ENCODE measurements at regions not wholly inside any gene's neighbourhood (a gene's known extent, or its start where the extent isn't known, plus 50 kb on each side); places are given as distances from the start of the nearest gene placed in this dataset.
"Not testable (repeated sequence)": the region's sequence is repeated elsewhere in the genome, so short reads cannot be mapped to it uniquely, and the experiment has no call there.

GRCh38 chr4:162920649-162921048 lies 246.0 kb downstream of the NAF1 start:
- Mint-ChIP-seq H3K36me3 (no peaks in the 10 kb centered on the region), H3K4me1 (no peaks in the 10 kb centered on the region), H3K27ac (no peak overlapping the region), H3K4me3 (no peak overlapping the region), H3K27me3 (no peaks in the 10 kb centered on the region), H3K9me3 (peaks cover 7% of the 10 kb centered on the region)
- no peak for DNase-seq (ENCODE audit: low spot score in 2 of 2)
- no peak for ATAC-seq (ENCODE audit: low read depth)

- DNase-seq (ENCODE audit: low spot score in 2 of 2) = no peak
- Mint-ChIP-seq H3K4me3 (no peak overlapping the region), H3K27ac (no peak overlapping the region), H3K36me3 (no peaks in the 10 kb centered on the region), H3K4me1 (no peaks in the 10 kb centered on the region), H3K27me3 (peaks cover 2% of the 10 kb centered on the region), H3K9me3 (peaks cover 7% of the 10 kb centered on the region)
- ATAC-seq (ENCODE audit: low read depth) = no peak
Observed at GRCh38 chr4:162912482-162912881, 254.2 kb downstream of the NAF1 start.

GRCh38 chr4:162911349-162911748 lies 255.3 kb downstream of the NAF1 start:
- no peak for ATAC-seq (ENCODE audit: low read depth)
- peaks cover 2% of the 10 kb centered on the region for H3K27me3 Mint-ChIP-seq
- H3K36me3 Mint-ChIP-seq = no peaks in the 10 kb centered on the region
- no peak overlapping the region for H3K4me3 Mint-ChIP-seq
- no peak overlapping the region for H3K27ac Mint-ChIP-seq
- peaks cover 4% of the 10 kb centered on the region for H3K9me3 Mint-ChIP-seq
- no peaks in the 10 kb centered on the region for H3K4me1 Mint-ChIP-seq
- DNase-seq (ENCODE audit: low spot score in 2 of 2) = no peak

GRCh38 chr4:162909952-162910351 lies 256.7 kb downstream of the NAF1 start:
- Mint-ChIP-seq H3K27ac (no peak overlapping the region), H3K27me3 (peaks cover 2% of the 10 kb centered on the region), H3K36me3 (no peaks in the 10 kb centered on the region), H3K4me3 (no peak overlapping the region), H3K9me3 (peaks cover 5% of the 10 kb centered on the region), H3K4me1 (no peaks in the 10 kb centered on the region)
- ATAC-seq (ENCODE audit: low read depth) (no peak), DNase-seq (ENCODE audit: low spot score in 2 of 2) (no peak)

GRCh38 chr4:162894387-162894786 lies 272.3 kb downstream of the NAF1 start:
- Mint-ChIP-seq H3K27ac (no peak overlapping the region), H3K4me3 (no peak overlapping the region), H3K4me1 (peaks cover 8% of the 10 kb centered on the region), H3K36me3 (no peaks in the 10 kb centered on the region), H3K9me3 (no peaks in the 10 kb centered on the region), H3K27me3 (peaks cover 4% of the 10 kb centered on the region)
- ATAC-seq (ENCODE audit: low read depth) (no peak), DNase-seq (ENCODE audit: low spot score in 2 of 2) (no peak)

GRCh38 chr4:162891788-162892707 lies 274.6 kb downstream of the NAF1 start:
- no peak overlapping the region for H3K27ac Mint-ChIP-seq
- peaks cover 2% of the 10 kb centered on the region for H3K9me3 Mint-ChIP-seq
- DNase-seq (ENCODE audit: low spot score in 2 of 2) (no peak), ATAC-seq (ENCODE audit: low read depth) (peak; percentile 72)
- no peaks in the 10 kb centered on the region for H3K36me3 Mint-ChIP-seq
- peaks cover 2% of the 10 kb centered on the region for H3K27me3 Mint-ChIP-seq
- H3K4me1 Mint-ChIP-seq = peaks cover 8% of the 10 kb centered on the region
- H3K4me3 Mint-ChIP-seq = no peak overlapping the region

- no peaks in the 10 kb centered on the region for H3K36me3 Mint-ChIP-seq
- no peak overlapping the region for H3K4me3 Mint-ChIP-seq
- no peak overlapping the region for H3K27ac Mint-ChIP-seq
- no peaks in the 10 kb centered on the region for H3K4me1 Mint-ChIP-seq
- peaks cover 3% of the 10 kb centered on the region for H3K9me3 Mint-ChIP-seq
- peaks cover 4% of the 10 kb centered on the region for H3K27me3 Mint-ChIP-seq
- DNase-seq (ENCODE audit: low spot score in 2 of 2) (no peak), ATAC-seq (ENCODE audit: low read depth) (no peak)
Observed at GRCh38 chr4:162878096-162878495, 288.6 kb downstream of the NAF1 start.

- Mint-ChIP-seq H3K27me3 (peaks cover 2% of the 10 kb centered on the region), H3K4me3 (no peak overlapping the region)
- DNase-seq (ENCODE audit: low spot score in 2 of 2) = no peak
Observed at GRCh38 chr4:162874748-162875147, 291.9 kb downstream of the NAF1 start.

GRCh38 chr4:162871990-162872389 lies 294.7 kb downstream of the NAF1 start:
- H3K27ac Mint-ChIP-seq = no peak overlapping the region
- H3K4me3 Mint-ChIP-seq = no peak overlapping the region
- no peaks in the 10 kb centered on the region for H3K4me1 Mint-ChIP-seq
- H3K36me3 Mint-ChIP-seq = no peaks in the 10 kb centered on the region
- H3K27me3 Mint-ChIP-seq = peaks cover 2% of the 10 kb centered on the region
- DNase-seq (ENCODE audit: low spot score in 2 of 2) = no peak
- H3K9me3 Mint-ChIP-seq = peaks cover 1% of the 10 kb centered on the region
- no peak for ATAC-seq (ENCODE audit: low read depth)

More at GRCh38 chr4:162874748-162875147, 291.9 kb downstream of the NAF1 start:
- Mint-ChIP-seq H3K4me1 (no peaks in the 10 kb centered on the region), H3K9me3 (peaks cover 1% of the 10 kb centered on the region), H3K27ac (no peak overlapping the region), H3K36me3 (no peaks in the 10 kb centered on the region)
- ATAC-seq (ENCODE audit: low read depth) = no peak

GRCh38 chr4:162869157-162869556 lies 297.5 kb downstream of the NAF1 start:
- DNase-seq (ENCODE audit: low spot score in 2 of 2) = no peak
- no peak for ATAC-seq (ENCODE audit: low read depth)
- no peaks in the 10 kb centered on the region for H3K36me3 Mint-ChIP-seq
- no peaks in the 10 kb centered on the region for H3K9me3 Mint-ChIP-seq
- no peak overlapping the region for H3K27ac Mint-ChIP-seq
- H3K4me1 Mint-ChIP-seq = no peaks in the 10 kb centered on the region
- no peak overlapping the region for H3K4me3 Mint-ChIP-seq
- no peaks in the 10 kb centered on the region for H3K27me3 Mint-ChIP-seq

GRCh38 chr4:162866565-162866964 lies 300.1 kb downstream of the NAF1 start:
- Mint-ChIP-seq H3K36me3 (no peaks in the 10 kb centered on the region), H3K4me3 (no peak overlapping the region), H3K27me3 (no peaks in the 10 kb centered on the region), H3K9me3 (no peaks in the 10 kb centered on the region), H3K4me1 (no peaks in the 10 kb centered on the region), H3K27ac (no peak overlapping the region)
- DNase-seq (ENCODE audit: low spot score in 2 of 2) (no peak), ATAC-seq (ENCODE audit: low read depth) (no peak)

- Mint-ChIP-seq H3K36me3 (no peaks in the 10 kb centered on the region), H3K27me3 (no peaks in the 10 kb centered on the region), H3K4me1 (no peaks in the 10 kb centered on the region), H3K9me3 (no peaks in the 10 kb centered on the region), H3K27ac (no peak overlapping the region), H3K4me3 (no peak overlapping the region)
- ATAC-seq (ENCODE audit: low read depth) (no peak), DNase-seq (ENCODE audit: low spot score in 2 of 2) (no peak)
Observed at GRCh38 chr4:162865102-162865501, 301.6 kb downstream of the NAF1 start.

GRCh38 chr4:162853788-162854187 lies 312.9 kb downstream of the NAF1 start:
- H3K27ac Mint-ChIP-seq = no peak overlapping the region
- no peak overlapping the region for H3K4me3 Mint-ChIP-seq
- ATAC-seq (ENCODE audit: low read depth) = no peak
- no peak for DNase-seq (ENCODE audit: low spot score in 2 of 2)
- H3K27me3 Mint-ChIP-seq = peaks cover 2% of the 10 kb centered on the region
- no peaks in the 10 kb centered on the region for H3K36me3 Mint-ChIP-seq
- H3K9me3 Mint-ChIP-seq = no peaks in the 10 kb centered on the region
- H3K4me1 Mint-ChIP-seq = peaks cover 4% of the 10 kb centered on the region

GRCh38 chr4:162852642-162853041 lies 314.0 kb downstream of the NAF1 start:
- DNase-seq (ENCODE audit: low spot score in 2 of 2) (no peak), ATAC-seq (ENCODE audit: low read depth) (no peak)
- no peak overlapping the region for H3K27ac Mint-ChIP-seq
- no peaks in the 10 kb centered on the region for H3K9me3 Mint-ChIP-seq
- H3K27me3 Mint-ChIP-seq = no peaks in the 10 kb centered on the region
- H3K36me3 Mint-ChIP-seq = no peaks in the 10 kb centered on the region
- H3K4me1 Mint-ChIP-seq = peaks cover 4% of the 10 kb centered on the region
- no peak overlapping the region for H3K4me3 Mint-ChIP-seq

- H3K27me3 Mint-ChIP-seq; DNase-seq (ENCODE audit: low spot score in 2 of 2); ATAC-seq (ENCODE audit: low read depth); H3K4me1 Mint-ChIP-seq; H3K4me3 Mint-ChIP-seq; H3K36me3 Mint-ChIP-seq; H3K9me3 Mint-ChIP-seq: not testable (repeated sequence)
- H3K27ac Mint-ChIP-seq = peak overlapping the region; percentile 68
Observed at GRCh38 chr4:162851241-162851758, 315.4 kb downstream of the NAF1 start.
